ENCODE measurements at regions not wholly inside any gene's neighbourhood (a gene's known extent, or its start where the extent isn't known, plus 50 kb on each side); places are given as distances from the start of the nearest gene placed in this dataset.

DNA sequence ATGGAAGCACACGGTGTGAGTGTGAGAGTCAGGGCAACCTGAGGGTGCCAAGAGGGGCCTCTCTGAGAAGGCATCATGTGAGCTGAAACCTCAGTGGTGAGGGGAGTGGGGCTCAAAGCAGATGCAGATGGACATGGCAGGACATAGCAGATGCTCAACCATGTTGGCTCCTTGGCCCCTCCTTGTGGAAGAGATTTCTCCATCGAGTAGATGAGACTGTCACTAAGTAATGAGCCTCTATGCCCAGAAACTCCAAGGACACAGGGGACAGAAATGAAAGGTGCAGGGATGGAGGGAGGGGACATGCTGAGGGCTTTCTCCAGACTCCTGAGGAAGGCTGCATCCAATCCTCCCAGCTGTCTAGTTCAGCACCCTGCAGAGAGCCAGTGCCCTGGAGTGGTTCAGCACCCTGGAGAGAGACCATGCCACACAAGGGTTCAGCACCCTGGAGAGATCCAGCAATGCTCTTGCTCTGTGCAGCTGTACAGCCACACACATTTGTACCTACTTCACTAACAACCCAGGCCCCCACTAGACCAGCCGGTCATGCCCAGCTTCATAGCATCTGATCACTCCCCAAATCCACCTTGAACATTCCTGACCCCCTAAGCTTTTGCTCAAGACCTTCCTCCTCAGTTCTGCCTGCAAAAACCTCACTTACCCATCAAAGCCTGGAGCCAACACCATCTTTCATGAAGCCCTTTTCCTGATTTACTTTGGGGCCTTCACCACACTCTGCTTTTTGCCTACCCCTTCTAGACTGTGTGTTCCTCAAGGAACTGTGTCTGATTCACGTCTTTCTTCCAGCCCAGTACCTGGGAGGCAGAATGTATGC is 252.0 kb downstream of the CTTN start (continued):
- peak; percentile 78; the same call in 1 of the 2 replicates for TF ChIP-seq ZFP91 (CRISPR knock-in tag; IDR thresholded peaks at IDR 0.05; ENCODE audit: borderline replicate concordance)
- TF ChIP-seq, protein P1, sequence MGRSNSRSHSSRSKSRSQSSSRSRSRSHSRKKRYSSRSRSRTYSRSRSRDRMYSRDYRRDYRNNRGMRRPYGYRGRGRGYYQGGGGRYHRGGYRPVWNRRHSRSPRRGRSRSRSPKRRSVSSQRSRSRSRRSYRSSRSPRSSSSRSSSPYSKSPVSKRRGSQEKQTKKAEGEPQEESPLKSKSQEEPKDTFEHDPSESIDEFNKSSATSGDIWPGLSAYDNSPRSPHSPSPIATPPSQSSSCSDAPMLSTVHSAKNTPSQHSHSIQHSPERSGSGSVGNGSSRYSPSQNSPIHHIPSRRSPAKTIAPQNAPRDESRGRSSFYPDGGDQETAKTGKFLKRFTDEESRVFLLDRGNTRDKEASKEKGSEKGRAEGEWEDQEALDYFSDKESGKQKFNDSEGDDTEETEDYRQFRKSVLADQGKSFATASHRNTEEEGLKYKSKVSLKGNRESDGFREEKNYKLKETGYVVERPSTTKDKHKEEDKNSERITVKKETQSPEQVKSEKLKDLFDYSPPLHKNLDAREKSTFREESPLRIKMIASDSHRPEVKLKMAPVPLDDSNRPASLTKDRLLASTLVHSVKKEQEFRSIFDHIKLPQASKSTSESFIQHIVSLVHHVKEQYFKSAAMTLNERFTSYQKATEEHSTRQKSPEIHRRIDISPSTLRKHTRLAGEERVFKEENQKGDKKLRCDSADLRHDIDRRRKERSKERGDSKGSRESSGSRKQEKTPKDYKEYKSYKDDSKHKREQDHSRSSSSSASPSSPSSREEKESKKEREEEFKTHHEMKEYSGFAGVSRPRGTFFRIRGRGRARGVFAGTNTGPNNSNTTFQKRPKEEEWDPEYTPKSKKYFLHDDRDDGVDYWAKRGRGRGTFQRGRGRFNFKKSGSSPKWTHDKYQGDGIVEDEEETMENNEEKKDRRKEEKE (IDR thresholded peaks at IDR 0.05), result no peak
- peak; percentile 98 for TF ChIP-seq ZNF234 (CRISPR knock-in tag; conservative IDR thresholded peaks at IDR 0.05)
- peak; percentile 99; the same call in 1 of the 2 replicates for TF ChIP-seq ARHGAP35 (CRISPR knock-in tag; IDR thresholded peaks at IDR 0.05; ENCODE audit: borderline replicate concordance)
- peak; percentile 48 for TF ChIP-seq ZNF687 (CRISPR knock-in tag; IDR thresholded peaks at IDR 0.05)
- TF ChIP-seq NFE2L1 (CRISPR knock-in tag; IDR thresholded peaks at IDR 0.05; ENCODE audit: borderline replicate concordance), result peak; percentile 85
- peak; percentile 95 for TF ChIP-seq ZFAT (CRISPR knock-in tag; conservative IDR thresholded peaks at IDR 0.05)
- TF ChIP-seq MEF2D (CRISPR knock-in tag; IDR thresholded peaks at IDR 0.05), result peak; percentile 99
- peak; percentile 97 for TF ChIP-seq ZNF468 (CRISPR knock-in tag; IDR thresholded peaks at IDR 0.05)
- TF ChIP-seq RBM39 (IDR thresholded peaks at IDR 0.05; ENCODE audit: low read depth, low read length, poor library complexity, severe bottlenecking), result no peak
- TF ChIP-seq ZNF879 (CRISPR knock-in tag; IDR thresholded peaks at IDR 0.05), result peak; percentile 99
- TF ChIP-seq ZNF713 (CRISPR knock-in tag; IDR thresholded peaks at IDR 0.05), result no peak
- TF ChIP-seq RAD21 (CRISPR knock-in tag; IDR thresholded peaks at IDR 0.05), result 0 out of 2 replicates have a peak, but pooled peaks have one; percentile 29
- no peak for TF ChIP-seq TRIM22 (IDR thresholded peaks at IDR 0.05)
- TF ChIP-seq XBP1 (CRISPR knock-in tag; IDR thresholded peaks at IDR 0.05), result peak; percentile 99
- TF ChIP-seq PLSCR1 (CRISPR knock-in tag; IDR thresholded peaks at IDR 0.05; ENCODE audit: borderline replicate concordance), result peak; percentile 99
